ENCODE measurements at regions not wholly inside any gene's neighbourhood (a gene's known extent, or its start where the extent isn't known, plus 50 kb on each side); places are given as distances from the start of the nearest gene placed in this dataset.
"Not testable (repeated sequence)": the region's sequence is repeated elsewhere in the genome, so short reads cannot be mapped to it uniquely, and the experiment has no call there.

DNA sequence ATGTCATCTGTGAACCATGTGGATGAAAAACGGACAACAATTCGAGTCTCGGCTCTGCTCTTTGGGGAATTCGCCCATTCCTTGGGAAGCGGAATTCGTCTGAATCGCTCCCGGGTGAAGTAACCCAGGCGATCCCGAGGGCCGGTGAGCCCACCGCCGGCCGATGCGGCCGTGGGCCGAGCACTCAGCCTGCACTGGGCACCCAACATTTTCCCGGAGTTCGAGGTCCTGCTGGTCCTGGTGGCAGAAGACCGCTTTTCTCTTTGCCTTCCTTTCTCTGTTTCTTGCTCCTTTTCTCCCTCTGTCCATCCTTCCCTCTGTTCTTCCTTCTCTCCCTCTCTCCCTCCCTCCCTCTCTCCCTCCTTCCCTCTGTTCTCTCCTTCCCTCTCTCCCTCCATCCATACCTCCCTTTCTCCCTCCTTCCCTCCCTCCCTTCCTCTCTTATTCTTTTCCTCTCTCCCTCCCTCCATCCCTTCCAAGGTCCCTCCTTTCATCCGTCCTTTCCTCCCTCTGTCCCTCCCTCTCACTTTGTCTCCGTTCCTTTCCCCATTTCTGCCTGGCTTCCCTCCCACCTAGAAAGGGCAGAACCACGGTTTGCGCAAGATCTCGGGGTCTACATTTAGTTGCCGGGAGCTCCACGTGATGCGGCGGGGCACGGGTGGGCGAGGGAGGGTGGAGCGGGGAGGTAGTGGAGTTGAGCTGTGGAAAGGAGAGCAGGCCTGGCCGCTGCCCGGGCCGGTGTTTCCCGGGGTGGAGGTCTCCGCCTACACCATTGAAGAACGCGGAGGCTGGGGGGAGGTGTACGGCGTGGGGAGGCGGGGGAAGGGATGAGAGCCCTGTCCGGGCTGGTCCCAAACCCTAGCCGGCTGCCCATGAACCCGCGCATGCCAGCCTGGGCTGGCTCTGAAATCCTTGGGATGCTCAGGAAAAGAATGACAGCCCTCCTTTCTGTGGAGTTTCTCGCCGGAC is 363.8 kb upstream of the DEFB115 start:
- TF ChIP-seq NBN (IDR thresholded peaks at IDR 0.05), result not testable (repeated sequence)
- TF ChIP-seq, protein P1, sequence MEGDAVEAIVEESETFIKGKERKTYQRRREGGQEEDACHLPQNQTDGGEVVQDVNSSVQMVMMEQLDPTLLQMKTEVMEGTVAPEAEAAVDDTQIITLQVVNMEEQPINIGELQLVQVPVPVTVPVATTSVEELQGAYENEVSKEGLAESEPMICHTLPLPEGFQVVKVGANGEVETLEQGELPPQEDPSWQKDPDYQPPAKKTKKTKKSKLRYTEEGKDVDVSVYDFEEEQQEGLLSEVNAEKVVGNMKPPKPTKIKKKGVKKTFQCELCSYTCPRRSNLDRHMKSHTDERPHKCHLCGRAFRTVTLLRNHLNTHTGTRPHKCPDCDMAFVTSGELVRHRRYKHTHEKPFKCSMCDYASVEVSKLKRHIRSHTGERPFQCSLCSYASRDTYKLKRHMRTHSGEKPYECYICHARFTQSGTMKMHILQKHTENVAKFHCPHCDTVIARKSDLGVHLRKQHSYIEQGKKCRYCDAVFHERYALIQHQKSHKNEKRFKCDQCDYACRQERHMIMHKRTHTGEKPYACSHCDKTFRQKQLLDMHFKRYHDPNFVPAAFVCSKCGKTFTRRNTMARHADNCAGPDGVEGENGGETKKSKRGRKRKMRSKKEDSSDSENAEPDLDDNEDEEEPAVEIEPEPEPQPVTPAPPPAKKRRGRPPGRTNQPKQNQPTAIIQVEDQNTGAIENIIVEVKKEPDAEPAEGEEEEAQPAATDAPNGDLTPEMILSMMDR (IDR thresholded peaks at IDR 0.05 in 2 of 3, conservative IDR thresholded peaks at IDR 0.05 in 1 of 3; ENCODE audit: control insufficient read depth in 2 of 3, extremely low read depth in 1 of 3, insufficient read depth in 1 of 3, low read depth in 3 of 3, low read length in 3 of 3), result not testable (repeated sequence)

All from GM12878 (cell line).